GM12891 (cell line): ENCODE measurements at regions not wholly inside any gene's neighbourhood (a gene's known extent, or its start where the extent isn't known, plus 50 kb on each side); places are given as distances from the start of the nearest gene placed in this dataset.

Experiments
- PAX5 ChIP-seq: IDR thresholded peaks from 2 replicates; pipeline ENCODE4 v1.6.1; 2011; ENCODE audit warnings: low read length, moderate library complexity, mild to moderate bottlenecking; ENCODE audit not compliant: insufficient read depth, severe bottlenecking
- POLR2A ChIP-seq: IDR thresholded peaks from 2 replicates; pipeline ENCODE4 v1.6.1; 2011; ENCODE audit warnings: low read depth, low read length, control low read depth
- POLR2AphosphoS5 ChIP-seq: IDR thresholded peaks from 2 replicates; pipeline ENCODE4 v1.6.1; 2011; ENCODE audit warnings: low read depth, low read length, control low read depth
- POU2F2 ChIP-seq: IDR thresholded peaks from 2 replicates; pipeline ENCODE4 v1.6.1; 2011; ENCODE audit warnings: low read depth, mild to moderate bottlenecking, control low read depth, low read length, moderate library complexity
- SPI1 ChIP-seq: IDR thresholded peaks from 2 replicates; pipeline ENCODE4 v1.6.1; 2011; ENCODE audit warnings: low read depth, low read length, control low read depth
- TAF1 ChIP-seq: IDR thresholded peaks from 2 replicates; pipeline ENCODE4 v1.6.1; 2011; ENCODE audit warnings: low read depth, low read length, control low read depth

DNA sequence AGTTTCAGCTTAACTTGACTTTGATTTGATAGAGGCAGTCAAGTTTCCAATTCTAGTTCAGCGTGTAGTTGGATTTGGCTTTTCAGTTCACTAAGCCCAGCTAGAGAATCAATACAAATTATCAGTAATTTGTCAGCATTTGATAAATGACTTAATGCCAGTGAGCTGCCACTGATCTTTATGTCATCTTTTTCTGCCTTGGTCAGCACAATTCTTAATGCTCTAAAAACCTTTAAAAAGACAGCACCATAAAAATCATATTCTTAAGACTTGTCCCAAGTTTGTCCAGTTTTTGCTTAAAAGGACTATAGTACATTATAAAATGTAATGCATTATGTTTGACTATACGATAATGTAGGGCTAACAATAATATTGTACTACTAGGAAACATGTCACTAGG is 920.5 kb downstream of the LRFN5 start:
- TF ChIP-seq POLR2A = no peak
- no peak for TF ChIP-seq POU2F2
- no peak for TF ChIP-seq POLR2AphosphoS5
- no peak for TF ChIP-seq TAF1
- no peak for TF ChIP-seq SPI1
- no peak for TF ChIP-seq PAX5
